HG03575 (cell line): ENCODE measurements at regions not wholly inside any gene's neighbourhood (a gene's known extent, or its start where the extent isn't known, plus 50 kb on each side); places are given as distances from the start of the nearest gene placed in this dataset.
"Not testable (repeated sequence)": the region's sequence is repeated elsewhere in the genome, so short reads cannot be mapped to it uniquely, and the experiment has no call there.

Source experiments
- ATAC-seq: cut with Tn5 transposase; IDR thresholded peaks from one replicate; pipeline ENCODE4 v1.9.1; 2021; ENCODE audit not compliant: unreplicated experiment, insufficient number of reproducible peaks, low FRiP score; ENCODE audit errors: extremely low read depth

DNA sequence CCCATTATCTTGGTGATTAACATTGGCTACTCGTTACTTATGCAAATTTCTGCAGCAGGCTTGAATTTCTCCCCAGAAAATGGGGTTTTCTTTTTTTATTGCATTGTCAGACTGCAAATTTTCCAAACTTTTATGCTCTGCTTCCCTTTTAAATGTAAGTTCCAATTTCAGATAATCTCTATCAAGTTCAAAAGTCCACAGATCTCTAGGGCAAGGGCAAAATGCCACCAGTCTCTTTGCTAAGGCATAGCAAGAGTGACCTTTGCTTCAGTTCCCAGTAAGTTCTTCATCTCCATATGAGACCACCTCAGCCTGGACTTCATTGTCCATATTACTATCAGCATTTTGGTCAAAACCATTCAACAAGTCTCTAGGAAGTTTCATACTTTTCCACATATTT is 108.5 kb upstream of the ECI2 start:
- not testable (repeated sequence) for ATAC-seq

DNA sequence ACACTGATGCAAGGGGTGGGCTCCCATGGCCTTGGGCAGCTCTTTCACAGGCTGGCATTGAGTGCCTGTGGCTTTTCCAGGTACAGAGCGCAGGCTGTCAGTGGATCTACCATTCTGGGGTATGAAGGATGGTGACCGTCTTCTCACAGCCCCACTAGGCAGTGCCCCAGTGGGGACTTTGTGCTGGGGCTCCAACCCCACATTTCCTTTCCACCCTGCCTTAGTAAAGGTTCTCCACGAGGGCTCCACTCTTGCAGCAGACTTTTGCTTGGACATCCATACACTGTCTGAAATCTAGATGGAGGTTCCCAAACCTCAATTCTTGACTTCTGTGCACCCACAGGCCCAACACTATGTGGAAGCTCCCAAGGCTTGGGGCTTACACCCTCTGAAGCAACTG is 107.9 kb upstream of the ECI2 start:
- ATAC-seq, result no peak

DNA sequence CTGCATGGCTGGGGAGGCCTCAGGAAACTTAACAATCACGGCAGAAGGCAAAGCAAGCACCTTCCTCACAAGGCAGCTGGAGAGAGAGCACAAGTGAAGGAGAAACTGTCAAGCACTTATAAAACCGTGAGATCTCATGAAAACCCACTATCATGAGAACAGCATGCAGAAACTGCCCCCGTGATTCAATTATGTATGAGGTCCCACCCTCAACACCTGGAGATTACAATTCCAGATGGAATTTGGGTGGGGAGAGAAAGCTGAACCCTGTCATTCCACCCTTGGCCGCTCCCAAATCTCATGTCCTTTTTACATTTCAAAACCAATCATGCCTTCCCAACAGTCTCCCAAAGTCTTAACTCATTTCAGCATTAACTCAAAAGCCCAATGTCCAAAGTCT is 107.2 kb upstream of the ECI2 start:
- no peak for ATAC-seq

DNA sequence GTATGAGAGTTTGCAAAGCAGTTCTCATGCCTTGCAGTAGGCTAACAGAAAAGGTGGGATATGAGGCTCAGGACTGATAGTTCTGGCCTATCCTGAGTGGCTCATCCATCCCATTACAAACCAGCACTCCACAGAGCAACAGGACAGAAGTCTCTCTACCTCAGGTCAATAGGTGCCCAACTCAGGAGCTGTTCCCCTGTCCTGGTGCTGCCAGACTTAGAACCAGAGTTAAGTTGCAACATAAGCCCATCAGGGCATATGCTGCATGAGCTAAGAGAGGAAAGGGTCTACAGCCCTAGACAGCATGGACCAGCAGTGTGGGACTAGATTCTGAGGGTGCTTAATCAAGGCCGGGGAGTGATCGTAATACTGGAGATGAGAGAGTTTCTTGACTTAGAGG is 104.8 kb upstream of the ECI2 start:
- no peak for ATAC-seq

DNA sequence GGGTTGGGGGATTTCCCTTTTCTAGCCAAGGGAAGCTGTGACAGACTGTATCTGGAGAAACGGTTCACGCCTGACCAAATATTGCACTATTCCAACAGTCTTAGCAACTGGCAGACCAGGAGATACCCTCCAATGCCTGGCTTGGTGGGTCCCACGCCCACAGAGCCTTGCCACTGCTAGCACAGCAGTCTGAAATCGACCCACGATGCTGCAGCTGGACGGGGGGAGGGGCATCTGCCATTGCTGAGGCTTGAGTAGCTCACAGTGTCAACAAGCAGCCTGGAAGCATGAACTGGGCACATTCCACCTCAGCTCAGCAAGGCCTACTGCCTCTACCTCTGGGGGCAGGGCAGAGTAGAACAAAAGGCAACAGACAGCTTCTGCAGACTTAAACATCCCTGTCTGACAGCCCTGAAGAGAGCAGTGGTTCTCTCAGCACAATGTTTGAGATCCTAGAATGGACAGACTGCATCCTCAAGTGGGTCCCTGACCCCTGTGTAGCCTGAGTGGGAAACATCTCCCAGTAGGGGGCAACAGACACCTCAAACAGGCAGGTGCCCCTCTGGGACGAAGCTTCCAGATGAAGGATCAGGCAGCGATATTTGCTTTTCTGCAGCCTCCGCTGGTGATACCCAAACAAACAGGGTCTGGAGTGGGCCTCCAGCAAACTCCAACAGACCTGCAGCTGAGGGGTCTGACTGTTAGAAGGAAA is 89.9 kb upstream of the ECI2 start:
- ATAC-seq, result no peak

DNA sequence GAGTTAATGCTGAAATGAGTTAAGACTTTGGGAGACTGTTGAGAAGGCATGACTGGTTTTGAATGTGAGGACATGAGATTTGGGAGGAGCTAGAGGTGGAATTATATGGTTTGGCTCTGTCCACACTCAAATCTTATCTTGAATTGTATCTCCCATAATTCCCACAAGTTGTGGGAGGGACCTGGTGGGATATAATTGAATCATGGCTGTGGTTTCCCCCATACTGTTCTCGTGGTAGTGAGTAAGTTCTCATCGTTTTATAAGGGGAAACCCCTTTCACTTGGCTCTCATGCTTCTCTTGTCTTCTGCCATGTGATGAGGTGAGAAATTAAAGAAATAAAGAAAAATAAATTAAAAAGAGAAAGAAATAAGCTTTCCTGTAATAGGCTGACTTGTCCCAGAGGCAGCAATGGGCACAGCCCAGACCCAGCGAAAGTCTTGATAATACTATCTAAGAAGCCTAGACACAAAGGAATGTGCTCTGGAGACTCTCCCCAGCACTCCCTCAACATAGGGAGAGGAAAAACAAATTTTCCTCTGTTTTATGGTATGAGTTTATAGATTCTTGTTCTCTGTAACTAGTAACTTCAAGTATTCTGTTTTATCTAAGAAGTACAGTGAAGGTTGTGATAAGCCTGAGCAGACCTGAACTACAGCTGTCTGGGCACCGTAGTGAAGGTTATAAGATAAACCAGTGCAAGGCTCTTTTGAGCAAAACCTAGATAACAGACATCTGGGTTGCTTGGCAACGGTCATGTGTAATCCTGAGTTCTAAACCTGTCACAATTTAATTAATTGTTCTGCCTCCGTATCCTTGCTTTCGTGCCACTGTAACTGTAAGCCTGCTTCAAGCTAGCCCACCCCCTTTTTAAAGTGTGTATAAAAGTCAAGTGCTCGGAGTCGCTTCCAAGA is 88.9 kb upstream of the ECI2 start:
- ATAC-seq, result no peak

DNA sequence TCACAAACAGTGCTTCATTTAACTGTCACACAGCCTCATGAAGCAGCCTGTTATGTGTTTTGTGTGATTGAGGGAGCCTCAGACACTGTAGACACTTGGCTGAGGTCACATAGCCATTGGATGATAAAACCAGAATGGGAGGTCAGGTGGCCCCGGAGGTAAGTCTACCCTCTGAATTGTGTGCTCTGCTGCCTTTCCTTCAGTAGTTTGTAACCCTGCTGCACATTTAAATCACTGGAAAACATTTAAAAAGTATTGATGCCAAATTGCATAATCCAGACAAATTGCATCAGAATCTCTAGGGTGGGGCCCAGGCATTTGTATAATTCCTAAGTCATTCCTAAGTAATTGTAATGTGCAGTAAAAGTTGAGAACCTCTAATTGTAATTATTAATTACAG is 85.2 kb upstream of the ECI2 start:
- ATAC-seq, result no peak

DNA sequence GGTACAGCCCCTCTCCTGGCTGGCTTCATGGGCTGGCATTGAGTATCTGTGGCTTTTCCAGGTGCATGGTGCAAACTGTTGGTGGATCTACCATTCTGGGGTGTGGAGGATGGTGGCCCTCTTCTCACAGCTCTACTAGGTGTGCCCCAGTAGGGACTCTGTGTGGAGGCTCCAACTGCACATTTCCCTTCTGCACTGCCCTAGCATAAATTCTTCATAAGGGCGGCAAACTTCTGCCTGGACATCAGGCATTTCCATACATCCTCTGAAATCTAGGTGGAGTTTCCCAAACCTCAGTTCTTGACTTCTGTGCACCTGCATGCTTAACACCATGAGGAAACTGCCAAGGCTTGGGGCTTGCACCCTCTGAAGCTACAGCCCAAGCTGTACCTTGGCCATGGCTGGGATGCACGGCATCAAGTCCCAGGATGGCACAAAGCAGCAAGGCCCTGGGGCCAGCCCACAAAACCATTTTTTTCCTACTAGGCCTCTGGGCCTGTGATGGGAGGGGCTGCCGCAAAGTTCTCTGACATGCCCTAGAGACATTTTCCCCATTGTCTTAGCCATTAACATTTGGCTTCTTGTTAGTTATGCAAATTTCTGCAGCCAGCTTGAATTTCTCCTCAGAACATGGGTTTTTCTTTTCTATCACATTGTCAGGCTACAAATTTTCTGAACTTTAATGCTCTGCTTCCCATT is 83.4 kb upstream of the ECI2 start:
- ATAC-seq, result not testable (repeated sequence)

DNA sequence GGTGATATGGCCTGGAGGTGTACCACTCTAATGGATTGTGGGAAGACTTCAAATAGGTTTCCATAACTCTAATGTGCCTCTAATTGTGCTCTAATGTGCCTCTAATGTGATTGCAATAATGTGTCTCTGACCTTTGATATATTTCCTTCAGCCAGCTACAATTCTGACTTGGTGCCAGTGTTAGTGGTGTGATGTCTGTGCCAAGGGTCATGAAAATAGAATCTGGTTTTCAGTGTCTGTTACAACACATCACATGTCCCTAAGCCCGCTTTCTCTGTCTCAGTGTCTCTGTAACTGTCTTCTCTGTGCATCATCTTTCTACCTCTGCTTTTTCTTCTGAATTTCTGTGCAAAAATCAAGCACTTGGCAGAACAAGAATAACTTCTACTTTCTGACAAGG is 77.2 kb upstream of the ECI2 start:
- ATAC-seq, result no peak

DNA sequence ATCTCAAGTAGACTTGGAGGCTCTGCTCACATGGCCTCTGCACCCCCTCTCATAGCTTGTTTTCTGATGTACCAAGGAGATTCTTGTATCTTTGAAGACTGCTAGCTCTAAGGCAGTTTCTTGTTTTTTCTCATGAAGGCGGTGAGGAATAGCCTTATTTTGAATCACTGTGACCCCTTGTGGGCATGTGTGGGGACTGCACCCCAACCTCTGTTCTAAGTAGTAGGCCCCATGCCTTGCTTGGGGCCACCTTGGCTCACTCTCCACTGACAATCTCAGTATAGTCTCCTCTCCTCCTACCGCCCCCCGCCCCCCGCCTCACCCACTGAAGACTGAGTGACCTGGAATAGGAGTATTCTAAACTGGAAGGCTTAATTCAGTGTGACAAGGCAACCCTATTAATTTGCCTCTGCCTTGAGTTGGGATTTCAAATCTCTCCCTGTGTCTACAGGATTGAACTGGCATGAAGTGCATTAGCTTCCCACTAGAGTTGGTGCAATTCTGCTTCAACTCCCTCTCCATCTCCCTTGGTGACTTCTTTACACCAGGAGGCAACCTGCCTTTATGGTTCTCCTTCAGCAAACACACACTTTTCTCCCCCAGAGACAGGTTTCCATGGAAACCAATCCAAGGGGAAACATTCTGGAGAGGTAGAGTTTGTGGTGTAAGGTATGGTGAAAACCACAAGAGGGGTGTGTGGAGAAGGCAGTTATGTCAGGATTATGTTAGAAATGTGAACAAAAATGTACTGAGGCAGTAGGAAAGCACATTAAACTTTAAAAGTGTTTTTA is 75.4 kb upstream of the ECI2 start:
- ATAC-seq, result no peak

DNA sequence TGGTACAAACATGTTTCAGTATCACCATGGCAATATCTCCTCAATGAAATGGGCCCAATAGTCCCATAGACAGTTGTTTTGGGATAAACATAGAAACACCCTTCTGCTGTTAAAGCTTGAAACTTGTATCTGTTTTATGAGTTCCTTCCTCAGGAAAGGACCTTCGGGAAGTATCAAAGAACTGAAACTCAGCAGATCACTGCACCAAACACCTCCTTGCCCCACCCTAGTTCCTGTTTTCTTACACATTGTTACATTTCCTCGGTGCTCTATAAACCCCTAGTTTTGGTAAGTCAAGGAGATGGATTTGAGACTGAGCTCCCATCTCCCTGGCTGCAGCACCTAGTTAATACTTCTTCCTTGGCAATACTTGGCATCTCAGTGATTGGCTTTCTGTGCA is 73.8 kb upstream of the ECI2 start:
- no peak for ATAC-seq

DNA sequence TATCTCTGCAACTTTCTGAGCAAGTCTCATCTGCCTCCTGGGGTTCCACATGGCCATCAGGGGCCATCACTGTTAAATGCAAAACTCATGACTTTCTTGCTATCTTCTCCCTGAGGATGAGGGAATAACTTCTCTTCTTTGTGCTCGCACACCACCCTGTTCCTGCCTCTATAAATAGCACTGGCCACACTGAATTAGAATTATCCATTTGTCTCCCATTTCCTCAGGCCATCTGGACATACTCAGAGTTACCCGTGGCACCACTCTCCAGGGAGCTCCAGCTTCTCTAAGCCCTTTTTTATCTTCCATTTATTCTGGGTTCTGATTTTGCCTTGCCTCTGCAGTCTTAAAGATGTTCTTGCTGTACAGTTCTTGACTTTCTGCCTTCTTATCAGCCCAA is 72.8 kb upstream of the ECI2 start:
- ATAC-seq, result no peak

DNA sequence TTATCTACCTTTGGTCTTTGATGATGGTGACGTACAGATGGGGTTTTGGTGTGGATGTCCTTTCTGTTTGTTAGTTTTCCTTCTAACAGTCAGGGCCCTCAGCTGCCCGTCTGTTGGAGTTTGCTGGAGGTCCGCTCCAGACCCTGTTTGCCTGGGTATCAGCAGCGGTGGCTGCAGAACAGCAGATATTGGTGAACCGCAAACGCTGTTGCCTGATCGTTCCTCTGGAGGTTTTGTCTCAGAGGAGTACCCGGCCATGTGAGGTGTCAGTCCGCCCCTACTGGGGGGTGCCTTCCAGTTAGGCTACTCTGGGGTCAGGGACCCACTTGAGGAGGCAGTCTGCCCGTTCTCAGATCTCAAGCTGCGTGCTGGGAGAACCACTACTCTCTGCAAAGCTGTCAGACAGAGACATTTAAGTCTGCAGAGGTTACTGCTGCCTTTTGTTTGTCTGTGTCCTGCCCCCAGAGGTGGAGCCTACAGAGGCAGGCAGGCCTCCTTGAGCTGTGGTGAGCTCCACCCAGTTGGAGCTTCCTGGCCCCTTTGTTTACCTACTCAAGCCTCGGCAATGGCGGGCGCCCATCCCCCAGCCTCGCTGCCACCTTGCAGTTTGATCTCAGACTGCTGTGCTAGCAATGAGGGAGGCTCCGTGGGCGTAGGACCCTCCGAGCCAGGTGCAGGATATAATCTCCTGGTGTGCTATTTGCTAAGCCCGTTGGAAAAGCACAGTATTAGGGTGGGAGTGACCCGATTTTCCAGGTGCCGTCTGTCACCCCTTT is 68.5 kb upstream of the ECI2 start:
- ATAC-seq, result not testable (repeated sequence)

DNA sequence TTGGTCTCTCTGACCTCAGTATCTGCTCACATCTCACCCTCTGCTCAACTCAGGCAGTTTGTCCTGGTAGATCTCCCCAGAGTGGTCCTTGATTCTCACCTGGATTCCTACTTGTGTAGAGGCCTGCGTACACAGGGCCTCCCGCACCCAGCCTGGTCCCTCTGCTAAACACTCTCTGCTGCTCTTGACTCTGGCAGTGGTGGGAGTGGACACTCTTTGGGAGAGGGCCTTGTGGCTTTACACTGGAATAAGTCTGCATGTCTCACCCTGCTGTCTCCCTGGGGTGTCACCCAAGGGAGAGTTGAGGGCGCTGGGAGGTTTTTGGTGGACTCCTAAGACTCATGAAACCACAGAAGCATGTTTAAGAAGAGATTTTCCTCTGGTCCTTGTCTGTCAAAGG is 57.3 kb upstream of the ECI2 start:
- no peak for ATAC-seq

DNA sequence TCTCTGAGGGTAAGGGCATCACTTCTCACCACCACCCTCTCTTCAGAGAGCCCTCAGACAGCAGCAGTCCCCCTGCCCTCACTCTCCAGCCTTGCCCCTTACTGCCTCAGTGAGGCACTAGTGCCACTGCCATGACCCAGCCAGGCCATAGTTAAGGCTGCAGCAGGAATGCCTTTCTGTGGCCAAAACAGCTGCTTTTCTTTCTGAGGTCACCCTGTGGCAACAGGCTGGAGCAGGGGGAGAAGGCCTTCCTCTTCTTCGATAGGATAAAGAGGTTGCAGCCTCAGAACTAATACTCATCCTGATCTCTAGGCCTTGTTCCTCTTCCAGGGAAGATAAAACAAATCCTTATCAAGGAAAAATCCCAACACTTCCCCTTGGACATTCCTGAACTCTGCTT is 56.8 kb upstream of the ECI2 start:
- no peak for ATAC-seq

DNA sequence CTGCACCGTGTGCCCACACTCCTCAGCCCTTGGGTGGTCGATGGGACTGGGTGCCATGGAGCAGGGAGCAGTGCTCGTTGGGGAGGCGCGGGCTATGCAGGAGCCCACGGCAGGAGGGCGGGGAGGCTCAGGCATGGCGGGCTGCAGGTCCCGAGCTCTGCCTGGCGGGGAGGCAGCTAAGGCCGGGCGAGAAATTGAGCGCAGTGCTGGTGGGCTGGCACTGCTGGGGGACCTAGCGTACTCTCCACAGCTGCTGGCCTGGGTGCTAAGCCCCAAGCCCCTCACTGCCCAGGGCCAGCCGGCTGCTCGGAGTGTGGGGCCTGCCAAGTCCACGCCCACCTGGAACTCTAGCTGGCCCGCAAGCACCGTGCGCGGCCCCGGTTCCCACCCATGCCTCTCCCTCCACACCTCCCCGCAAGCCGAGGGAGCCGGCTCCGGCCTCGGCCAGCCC is 55.9 kb upstream of the ECI2 start:
- ATAC-seq, result no peak

DNA sequence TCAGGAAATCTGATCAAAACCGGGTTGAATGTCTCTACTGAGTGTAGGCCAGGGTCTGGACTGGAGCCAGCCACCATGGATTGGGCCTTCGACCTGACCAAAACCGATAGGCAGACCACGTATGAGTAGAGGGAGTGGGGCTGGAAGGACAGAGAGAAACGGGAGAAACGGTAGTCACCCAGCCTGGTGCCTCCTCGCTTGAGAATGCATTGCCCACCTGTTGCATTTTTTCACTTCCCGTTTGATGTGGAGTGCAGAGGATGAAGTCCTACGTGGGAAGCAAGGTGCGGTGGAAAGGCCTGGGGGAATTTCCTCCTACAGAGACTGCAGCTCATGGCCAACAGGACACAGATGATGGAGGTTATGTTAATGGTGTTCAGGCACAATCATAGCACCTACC is 53.9 kb upstream of the ECI2 start:
- ATAC-seq, result no peak

DNA sequence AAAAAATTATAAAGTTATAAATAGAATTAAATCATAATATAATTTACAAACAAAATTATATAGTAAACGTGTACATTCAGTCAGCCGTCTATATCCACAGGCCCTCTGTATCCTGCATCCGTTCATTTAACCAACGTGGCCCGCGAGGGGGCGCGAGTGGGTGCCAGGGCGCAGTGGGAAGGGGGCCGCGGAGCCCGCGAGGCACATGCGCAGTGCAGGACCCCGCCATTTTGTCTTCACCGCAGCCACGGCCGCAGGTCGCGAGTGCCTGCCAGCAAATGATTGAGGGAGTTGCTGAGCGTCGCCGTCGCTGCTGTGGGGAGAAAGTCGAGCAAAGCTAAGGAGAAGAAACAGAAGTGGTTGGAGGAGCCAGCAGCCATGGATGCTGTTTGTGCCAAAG is 53.4 kb upstream of the ECI2 start:
- ATAC-seq, result no peak
